ENCODE measurements at regions not wholly inside any gene's neighbourhood (a gene's known extent, or its start where the extent isn't known, plus 50 kb on each side); places are given as distances from the start of the nearest gene placed in this dataset.

DNA sequence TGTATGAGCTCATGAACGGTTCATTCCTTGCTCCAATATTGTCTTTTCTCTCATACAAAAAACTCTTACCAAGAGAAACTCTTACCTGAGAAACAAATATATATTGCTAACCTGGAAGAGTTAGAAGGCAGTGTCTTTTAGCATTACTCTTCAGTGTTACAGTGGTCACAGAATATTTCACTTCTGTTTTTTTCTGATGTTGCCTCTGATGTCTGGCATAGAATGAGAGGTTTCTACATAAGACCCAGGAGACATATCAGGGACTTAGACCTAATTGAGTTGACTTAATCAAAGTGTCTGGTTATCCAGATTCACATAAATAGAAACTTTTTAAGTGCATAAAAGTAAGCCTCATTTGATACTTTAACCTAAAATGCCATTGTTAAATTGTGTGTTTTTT lies 923.8 kb downstream of the TTLL7 start:
- TF ChIP-seq POLR2A (IDR thresholded peaks at IDR 0.05): no peak
- H3K4me3 ChIP-seq: no peak overlapping the region
- no peak for DNase-seq (ENCODE audit: low spot score in 2 of 2)
- H3K9me3 ChIP-seq: no peaks in the 10 kb centered on the region
- no peaks in the 10 kb centered on the region for H3K36me3 ChIP-seq
- WGBS: 98% methylated on average over 1 of the region's 1 CpG
- no peaks in the 10 kb centered on the region for H3K27me3 ChIP-seq
- no peak overlapping the region for H3K27ac ChIP-seq
- H3K4me1 ChIP-seq: no peaks in the 10 kb centered on the region

DNA sequence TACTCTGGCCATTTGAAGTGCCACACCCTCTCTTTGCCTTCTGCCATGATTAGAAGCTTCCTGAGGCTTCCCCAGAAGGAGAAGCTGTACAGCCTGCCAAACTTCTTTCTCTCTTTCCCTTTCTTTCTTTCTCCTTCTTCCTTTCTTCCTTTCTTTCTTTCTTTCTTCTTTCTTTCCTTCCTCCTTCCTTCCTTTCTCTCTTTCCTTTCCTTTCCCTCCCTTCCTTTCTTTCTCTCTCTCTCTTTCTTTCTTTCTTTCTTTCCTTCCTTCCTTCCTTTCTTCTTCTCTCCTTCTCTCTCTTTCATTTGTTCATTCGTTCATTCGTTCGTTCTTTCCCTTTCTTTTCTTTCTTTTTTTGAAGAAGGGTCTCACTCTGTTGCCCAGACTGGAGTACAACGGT lies 931.0 kb downstream of the TTLL7 start:
- no peak for DNase-seq (ENCODE audit: low spot score in 2 of 2)
- H3K9me3 ChIP-seq: no peaks in the 10 kb centered on the region
- TF ChIP-seq POLR2AphosphoS5 (IDR thresholded peaks at IDR 0.05) (no peak), POLR2A (IDR thresholded peaks at IDR 0.05) (no peak)
- no peak overlapping the region for H3K4me3 ChIP-seq
- WGBS: 98% methylated on average over 4 of the region's 4 CpGs
- no peaks in the 10 kb centered on the region for H3K4me1 ChIP-seq
- no peaks in the 10 kb centered on the region for H3K36me3 ChIP-seq
- no peak overlapping the region for H3K27ac ChIP-seq
- H3K27me3 ChIP-seq: no peaks in the 10 kb centered on the region

DNA sequence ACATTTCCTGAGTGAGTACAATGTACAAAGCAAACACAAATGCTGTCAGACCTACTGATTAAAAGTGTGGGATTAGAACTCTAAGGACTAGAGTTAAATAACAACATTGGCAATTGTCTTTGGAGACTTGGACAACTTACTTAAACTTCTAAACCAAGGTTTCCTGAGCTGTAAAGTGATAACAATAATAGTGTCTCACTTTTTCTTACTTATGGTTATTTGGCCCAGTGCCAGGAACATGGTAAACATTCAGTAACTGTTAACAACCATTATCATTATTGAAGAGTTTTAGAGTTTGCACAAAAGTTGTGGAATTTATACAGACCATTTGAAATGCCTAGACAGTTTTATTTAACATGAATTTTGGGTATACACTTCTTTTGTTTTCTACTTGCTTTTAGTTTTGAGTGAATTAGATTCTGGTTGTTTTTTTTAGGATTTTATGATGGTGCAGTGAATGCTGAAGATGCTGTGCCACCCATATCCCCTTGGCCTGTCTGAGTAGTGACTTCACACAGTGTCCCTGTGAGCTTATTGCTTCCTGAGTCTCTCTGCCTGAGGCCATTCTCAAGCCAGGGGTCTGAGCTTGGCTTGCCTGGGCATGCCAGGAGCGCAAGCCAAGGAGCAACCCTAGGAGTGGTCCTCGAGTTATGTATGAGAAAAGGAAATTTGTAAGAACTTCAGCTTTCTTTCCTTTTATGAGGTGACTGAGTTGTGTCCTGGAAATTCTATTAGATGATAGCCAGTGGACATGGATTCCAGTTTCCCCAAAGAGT lies 932.8 kb downstream of the TTLL7 start:
- Histone ChIP-seq H3K4me3 (no peak overlapping the region), H3K27ac (no peak overlapping the region), H3K36me3 (no peaks in the 10 kb centered on the region), H3K9me3 (no peaks in the 10 kb centered on the region), H3K27me3 (no peaks in the 10 kb centered on the region), H3K4me1 (no peaks in the 10 kb centered on the region)
- 92% methylated on average over 2 of the region's 2 CpGs for WGBS
- TF ChIP-seq EP300 (IDR thresholded peaks at IDR 0.05): no peak
- TF ChIP-seq POLR2A (IDR thresholded peaks at IDR 0.05): no peak
- TF ChIP-seq, protein P1, sequence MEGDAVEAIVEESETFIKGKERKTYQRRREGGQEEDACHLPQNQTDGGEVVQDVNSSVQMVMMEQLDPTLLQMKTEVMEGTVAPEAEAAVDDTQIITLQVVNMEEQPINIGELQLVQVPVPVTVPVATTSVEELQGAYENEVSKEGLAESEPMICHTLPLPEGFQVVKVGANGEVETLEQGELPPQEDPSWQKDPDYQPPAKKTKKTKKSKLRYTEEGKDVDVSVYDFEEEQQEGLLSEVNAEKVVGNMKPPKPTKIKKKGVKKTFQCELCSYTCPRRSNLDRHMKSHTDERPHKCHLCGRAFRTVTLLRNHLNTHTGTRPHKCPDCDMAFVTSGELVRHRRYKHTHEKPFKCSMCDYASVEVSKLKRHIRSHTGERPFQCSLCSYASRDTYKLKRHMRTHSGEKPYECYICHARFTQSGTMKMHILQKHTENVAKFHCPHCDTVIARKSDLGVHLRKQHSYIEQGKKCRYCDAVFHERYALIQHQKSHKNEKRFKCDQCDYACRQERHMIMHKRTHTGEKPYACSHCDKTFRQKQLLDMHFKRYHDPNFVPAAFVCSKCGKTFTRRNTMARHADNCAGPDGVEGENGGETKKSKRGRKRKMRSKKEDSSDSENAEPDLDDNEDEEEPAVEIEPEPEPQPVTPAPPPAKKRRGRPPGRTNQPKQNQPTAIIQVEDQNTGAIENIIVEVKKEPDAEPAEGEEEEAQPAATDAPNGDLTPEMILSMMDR (IDR thresholded peaks at IDR 0.05): no peak
- TF ChIP-seq POLR2AphosphoS5 (IDR thresholded peaks at IDR 0.05): no peak
- no peak for DNase-seq (ENCODE audit: low spot score in 2 of 2)

DNA sequence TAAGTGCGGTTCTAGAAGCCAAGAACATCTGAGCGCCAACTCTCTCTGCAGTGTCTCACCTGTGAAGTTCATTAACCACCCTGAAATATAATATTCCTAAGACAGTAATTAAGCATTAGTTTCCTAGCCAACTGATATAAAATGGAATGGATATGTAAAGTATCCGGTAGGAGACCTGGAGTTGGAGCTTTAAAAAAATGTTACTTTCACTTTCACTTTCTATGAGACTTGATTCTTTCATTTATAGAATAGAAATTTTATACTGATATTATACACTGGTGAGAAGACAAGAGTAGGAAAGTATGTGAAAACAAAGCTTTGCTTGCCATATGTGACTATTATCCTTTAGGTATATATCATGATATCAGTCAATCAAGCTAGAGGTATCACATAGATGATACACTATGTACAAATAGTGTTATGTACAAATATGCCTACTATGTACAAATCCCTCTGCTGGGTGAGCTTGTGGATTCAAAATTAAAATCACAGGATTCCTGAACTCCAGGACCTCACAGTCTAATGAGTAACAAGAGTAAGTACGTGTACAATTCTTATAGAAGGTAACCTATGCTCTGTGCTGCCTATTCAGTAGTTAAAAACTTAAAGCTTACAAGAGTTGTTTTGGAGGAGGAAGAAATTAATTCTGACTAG lies 934.2 kb downstream of the TTLL7 start:
- WGBS: 83% methylated on average over 4 of the region's 4 CpGs
- Histone ChIP-seq H3K27me3 (no peaks in the 10 kb centered on the region), H3K4me1 (no peaks in the 10 kb centered on the region), H3K27ac (no peak overlapping the region), H3K36me3 (no peaks in the 10 kb centered on the region), H3K9me3 (no peaks in the 10 kb centered on the region), H3K4me3 (no peak overlapping the region)
- DNase-seq (ENCODE audit: low spot score in 2 of 2): no peak
- TF ChIP-seq POLR2A (IDR thresholded peaks at IDR 0.05) (no peak), EP300 (IDR thresholded peaks at IDR 0.05) (no peak), POLR2AphosphoS5 (IDR thresholded peaks at IDR 0.05) (no peak)
- TF ChIP-seq, protein P1 (IDR thresholded peaks at IDR 0.05): no peak

DNA sequence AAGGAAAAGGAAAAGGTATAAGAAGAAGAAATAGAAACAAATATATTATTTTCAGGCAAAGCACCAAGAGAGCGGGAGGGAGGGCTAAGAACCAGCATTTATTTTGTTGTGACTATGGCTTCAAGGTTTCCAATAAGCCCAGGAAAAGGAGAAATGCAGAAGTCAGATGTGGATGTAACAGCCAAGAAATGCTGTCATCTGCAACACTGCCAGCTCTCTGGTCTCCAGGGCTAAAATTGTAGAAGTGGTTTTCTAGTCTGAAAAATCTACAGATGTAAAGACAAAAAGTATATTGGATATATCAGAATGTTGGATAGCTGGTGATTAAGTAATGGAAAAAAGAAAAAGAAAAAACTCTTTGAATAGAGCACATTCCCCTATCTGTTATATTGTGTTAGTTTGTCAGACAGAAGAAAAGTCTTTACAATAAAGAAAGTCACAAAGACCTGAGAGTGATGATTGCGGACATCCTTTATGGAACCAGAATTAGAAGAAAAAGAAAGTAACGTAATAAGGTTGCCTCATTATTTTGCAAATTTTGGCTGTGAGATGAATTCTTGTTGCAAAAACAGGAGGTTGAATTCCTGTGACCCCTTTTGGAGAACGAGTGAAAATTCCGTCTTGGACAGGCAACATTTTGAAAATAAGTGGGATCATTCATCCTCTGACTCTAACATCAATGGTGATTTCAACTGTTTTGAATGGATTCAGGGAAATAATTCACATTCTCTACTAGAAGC lies 938.1 kb downstream of the TTLL7 start:
- no peak for DNase-seq (ENCODE audit: low spot score in 2 of 2)
- Histone ChIP-seq H3K9me3 (no peaks in the 10 kb centered on the region), H3K4me3 (no peak overlapping the region), H3K36me3 (no peaks in the 10 kb centered on the region), H3K4me1 (no peaks in the 10 kb centered on the region), H3K27me3 (no peaks in the 10 kb centered on the region), H3K27ac (no peak overlapping the region)
- WGBS: 82% methylated on average over 5 of the region's 5 CpGs
- TF ChIP-seq, protein P1 (IDR thresholded peaks at IDR 0.05): no peak
- TF ChIP-seq EP300 (IDR thresholded peaks at IDR 0.05): no peak
- no peak for TF ChIP-seq POLR2A (IDR thresholded peaks at IDR 0.05)
- TF ChIP-seq POLR2AphosphoS5 (IDR thresholded peaks at IDR 0.05): no peak

DNA sequence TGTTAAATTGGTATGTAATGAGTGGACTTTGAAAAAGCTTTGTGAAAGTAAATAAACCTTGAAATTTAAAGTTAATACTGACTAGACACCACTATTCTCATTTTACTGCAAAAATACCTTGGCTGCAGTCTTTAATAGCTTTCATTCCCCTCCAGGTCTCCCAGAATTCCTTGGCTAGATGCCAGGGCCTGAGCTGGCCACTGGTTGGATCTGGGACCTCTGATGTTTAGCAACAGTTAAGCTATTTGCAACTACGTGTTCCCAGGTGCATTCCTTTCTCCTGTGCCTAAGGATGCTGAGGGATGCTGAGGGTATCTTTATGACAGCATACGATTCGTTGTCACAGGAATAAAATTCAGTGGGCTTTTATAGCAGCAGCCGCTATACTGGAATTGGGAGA lies 938.7 kb downstream of the TTLL7 start:
- WGBS: 77% methylated on average over 4 of the region's 4 CpGs
- no peak for DNase-seq (ENCODE audit: low spot score in 2 of 2)
- TF ChIP-seq, protein P1 (IDR thresholded peaks at IDR 0.05): no peak
- TF ChIP-seq EP300 (IDR thresholded peaks at IDR 0.05): no peak
- no peak for TF ChIP-seq POLR2A (IDR thresholded peaks at IDR 0.05)
- TF ChIP-seq POLR2AphosphoS5 (IDR thresholded peaks at IDR 0.05): no peak
- no peak overlapping the region for H3K27ac ChIP-seq
- H3K36me3 ChIP-seq: no peaks in the 10 kb centered on the region
- no peaks in the 10 kb centered on the region for H3K4me1 ChIP-seq
- no peak overlapping the region for H3K4me3 ChIP-seq
- H3K9me3 ChIP-seq: no peaks in the 10 kb centered on the region
- no peaks in the 10 kb centered on the region for H3K27me3 ChIP-seq

All from suprapubic skin (tissue), 4 donors.